ENCODE measurements at regions not wholly inside any gene's neighbourhood (a gene's known extent, or its start where the extent isn't known, plus 50 kb on each side); places are given as distances from the start of the nearest gene placed in this dataset.

- TF ChIP-seq CTCF (IDR thresholded peaks at IDR 0.05) (no peak), FOXJ3 (CRISPR knock-in tag; IDR thresholded peaks at IDR 0.05) (no peak), TAF1 (IDR thresholded peaks at IDR 0.05; ENCODE audit: borderline replicate concordance, low read depth, low read length) (no peak)
These were observed 194.5 kb downstream of the RPLP1 start for GRCh38 chr15:69647142-69647513.

Measured in SK-N-SH (cell line).